PC-9 (cell line): ENCODE measurements at regions not wholly inside any gene's neighbourhood (a gene's known extent, or its start where the extent isn't known, plus 50 kb on each side); places are given as distances from the start of the nearest gene placed in this dataset.
A peak's percentile ranks its signal among the peaks of the same experiment; 100 is the strongest.

ENCODE experiments used
- BruUV-seq: library from RNA; stranded (reverse); fragments of 400-500 nt; replicated peaks from 2 replicates; lab custom pipeline; 2021; lab: Mats Ljungman, UMichigan
- CTCF ChIA-PET: fragments of 300-600 bp; sonication (Branson Sonifier 250); formaldehyde crosslinking; loops from one replicate; lab custom pipeline; 2022; ENCODE audit warnings: antibody characterized with exemption; lab: Charles Lee
- POLR2A ChIA-PET: fragments of 300-600 bp; sonication (Branson Sonifier 250); formaldehyde crosslinking; loops from one replicate; lab custom pipeline; 2022; ENCODE audit warnings: antibody characterized with exemption; ENCODE audit not compliant: unreplicated experiment; lab: Charles Lee
- DNase-seq, 2 experiments: peaks; one replicate each; pipeline versions ENCODE4 v3.0.0 to v3.0.0-alpha.2; 2015 to 2022; ENCODE audit warnings: mixed read lengths in 1 of 2
- H2AFZ ChIP-seq: fragments of 200-600 bp; sonication (generic); 2 replicates; pipeline ENCODE4 v1.8.1; 2017; ENCODE audit warnings: antibody characterized with exemption
- H3F3A ChIP-seq: fragments of 200-600 bp; sonication (generic); 2 replicates; pipeline ENCODE4 v1.8.1; 2017; ENCODE audit warnings: antibody characterized with exemption, mild to moderate bottlenecking, low read depth; ENCODE audit not compliant: insufficient read depth
- H3K27ac ChIP-seq: fragments of 200-600 bp; sonication (generic); 2 replicates; pipeline ENCODE4 v1.6.1; 2016; ENCODE audit warnings: mixed run types
- H3K27me3 ChIP-seq: fragments of 200-600 bp; sonication (generic); 2 replicates; pipeline ENCODE4 v1.6.1; 2016; ENCODE audit warnings: low read depth, mixed run types; ENCODE audit not compliant: insufficient read depth
- H3K36me3 ChIP-seq: fragments of 200-600 bp; sonication (generic); 2 replicates; pipeline ENCODE4 v1.6.1; 2016; ENCODE audit warnings: low read depth, mixed run types
- H3K4me1 ChIP-seq: fragments of 200-600 bp; sonication (generic); replicated peaks from 2 replicates; pipeline ENCODE4 v1.6.1; 2016; ENCODE audit warnings: mixed run types; ENCODE audit not compliant: insufficient read depth
- H3K4me2 ChIP-seq: fragments of 200-600 bp; sonication (generic); 2 replicates; pipeline ENCODE4 v1.6.1; 2017; ENCODE audit warnings: mixed run types
- H3K4me3 ChIP-seq: fragments of 200-600 bp; sonication (generic); 2 replicates; pipeline ENCODE4 v1.6.1; 2016; ENCODE audit warnings: mixed run types
- H3K79me2 ChIP-seq: fragments of 200-600 bp; sonication (generic); 2 replicates; pipeline ENCODE4 v1.6.1; 2017; ENCODE audit warnings: low read depth, mixed run types
- H3K9me2 ChIP-seq: fragments of 200-600 bp; sonication (generic); 2 replicates; pipeline ENCODE4 v1.8.1; 2017; ENCODE audit warnings: mild to moderate bottlenecking; ENCODE audit not compliant: insufficient read depth
- H3K9me3 ChIP-seq: fragments of 200-600 bp; sonication (generic); 2 replicates; pipeline ENCODE4 v1.8.1; 2016; ENCODE audit warnings: low read depth; ENCODE audit not compliant: insufficient read depth
- H4K20me1 ChIP-seq: fragments of 200-600 bp; sonication (generic); 2 replicates; pipeline ENCODE4 v1.8.1; 2017; ENCODE audit not compliant: insufficient read depth
- CTCF ChIP-seq: fragments of 200-600 bp; sonication (generic); conservative IDR thresholded peaks from 2 replicates; pipeline ENCODE4 v1.6.1; 2017; ENCODE audit warnings: mixed run types, antibody characterized with exemption, mild to moderate bottlenecking, moderate library complexity
- EZH2 ChIP-seq: fragments of 200-600 bp; sonication (generic); IDR thresholded peaks from 2 replicates; pipeline ENCODE4 v1.8.0; 2017; ENCODE audit warnings: antibody characterized with exemption, low read depth
- intact Hi-C: fragments of 100-400 bp; cut with micrococcal nuclease; formaldehyde crosslinking; loops from one replicate; pipeline ENCODE4 v1.10.0; 2022; ENCODE audit not compliant: unreplicated experiment

DNA sequence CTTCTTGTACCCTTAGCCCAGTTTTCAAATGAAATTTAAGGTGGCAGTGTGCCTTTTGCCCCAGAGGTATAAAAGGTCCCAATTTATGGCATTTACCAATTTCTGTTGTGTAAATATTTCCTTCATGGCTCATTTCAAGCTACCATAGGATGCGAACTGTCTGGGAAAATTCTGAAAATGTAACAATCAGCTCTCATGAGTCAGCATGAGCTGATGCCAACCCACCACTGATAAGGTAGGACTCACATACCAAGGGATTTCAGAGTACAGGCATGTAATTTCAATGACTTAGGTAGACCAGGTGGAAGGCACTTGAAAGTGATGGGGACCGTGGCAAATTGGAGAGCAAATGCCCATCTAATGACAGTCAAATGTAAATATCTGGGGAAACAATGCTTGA, 169.5 kb downstream of the TTC8 start:
- Histone ChIP-seq H3K27me3 (no peaks in the 10 kb centered on the region), H3K9me3 (no peaks in the 10 kb centered on the region), H3K9me2 (no peaks in the 10 kb centered on the region), H3K4me2 (no peak overlapping the region), H2AFZ (no peak overlapping the region), H3K4me3 (no peak overlapping the region), H3F3A (no peaks in the 10 kb centered on the region), H3K79me2 (no peaks in the 10 kb centered on the region), H4K20me1 (no peaks in the 10 kb centered on the region), H3K36me3 (no peaks in the 10 kb centered on the region), H3K4me1 (peaks cover 18% of the 10 kb centered on the region), H3K27ac (peak overlapping the region; percentile 54; the same call in 1 of the 2 replicates)
- TF ChIP-seq CTCF (no peak), EZH2 (no peak)
- BruUV-seq = no TSS peak
- ChIA-PET POLR2A (no interaction called here), CTCF (no interaction called here)
- DNase-seq = no peak
- intact Hi-C loops = no loop called here

GRCh38 chr14:88995437-88996198, 171.2 kb downstream of the TTC8 start:
- Histone ChIP-seq H3K4me2 (no peak overlapping the region), H3K4me3 (no peak overlapping the region), H3K27me3 (no peaks in the 10 kb centered on the region), H3K27ac (peak overlapping the region; percentile 29; the same call in 1 of the 2 replicates), H3K79me2 (no peaks in the 10 kb centered on the region), H4K20me1 (no peaks in the 10 kb centered on the region), H3F3A (no peaks in the 10 kb centered on the region), H2AFZ (no peak overlapping the region), H3K9me3 (no peaks in the 10 kb centered on the region), H3K4me1 (peaks cover 22% of the 10 kb centered on the region), H3K36me3 (no peaks in the 10 kb centered on the region), H3K9me2 (no peaks in the 10 kb centered on the region)
- TF ChIP-seq EZH2 (no peak), CTCF (no peak)
- no peak for DNase-seq
- CTCF ChIA-PET = no interaction called here
- BruUV-seq = no TSS peak
- POLR2A ChIA-PET = no interaction called here
- intact Hi-C loops = no loop called here

DNA sequence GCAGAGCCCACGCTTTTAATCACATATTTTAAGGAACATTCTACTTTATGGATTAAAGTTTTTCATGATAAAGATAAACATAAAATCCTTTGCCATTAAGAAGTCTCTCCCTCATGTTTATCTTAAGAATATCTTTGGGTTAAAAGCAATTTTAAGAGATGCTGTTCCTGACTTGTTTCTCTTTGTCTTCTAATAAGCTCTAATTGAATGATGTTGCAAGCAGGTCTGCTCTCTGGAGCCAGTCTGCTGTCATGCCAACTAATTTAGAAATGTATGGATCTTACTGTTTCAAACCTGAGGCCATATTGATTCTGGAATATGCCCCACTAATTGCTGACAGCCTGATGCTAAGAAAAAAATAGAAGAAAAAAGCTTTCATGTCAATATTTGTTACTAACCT, 173.6 kb downstream of the TTC8 start:
- H3K27me3 ChIP-seq = no peaks in the 10 kb centered on the region
- no TSS peak for BruUV-seq
- H4K20me1 ChIP-seq = no peaks in the 10 kb centered on the region
- H3K4me2 ChIP-seq = no peak overlapping the region
- ChIA-PET POLR2A (no interaction called here), CTCF (no interaction called here)
- peaks cover 28% of the 10 kb centered on the region for H3K4me1 ChIP-seq
- intact Hi-C loops = no loop called here
- TF ChIP-seq EZH2 = no peak
- no peak for TF ChIP-seq CTCF
- H3K79me2 ChIP-seq = no peaks in the 10 kb centered on the region
- H3K36me3 ChIP-seq = no peaks in the 10 kb centered on the region
- no peaks in the 10 kb centered on the region for H3F3A ChIP-seq
- H2AFZ ChIP-seq = no peak overlapping the region
- no peak overlapping the region for H3K27ac ChIP-seq
- no peaks in the 10 kb centered on the region for H3K9me2 ChIP-seq
- no peaks in the 10 kb centered on the region for H3K9me3 ChIP-seq
- no peak overlapping the region for H3K4me3 ChIP-seq
- DNase-seq = no peak
